IMR-90 (cell line): ENCODE measurements at regions not wholly inside any gene's neighbourhood (a gene's known extent, or its start where the extent isn't known, plus 50 kb on each side); places are given as distances from the start of the nearest gene placed in this dataset.

Source experiments
- ATAC-seq: fragments of 200-7000 bp; cut with Tn5 transposase; 2 replicates; pipeline ENCODE4 v1.9.1; 2020; ENCODE audit warnings: low read depth, mild to moderate bottlenecking, moderate library complexity
- BruUV-seq: library from RNA; stranded (reverse); fragments of 400-500 nt; replicated peaks from 2 replicates; lab custom pipeline; 2021; lab: Mats Ljungman, UMichigan
- CTCF ChIA-PET: fragments of 300-600 bp; formaldehyde crosslinking; extraction: SDS; loops from one replicate; lab custom pipeline; 2021; ENCODE audit warnings: antibody characterized with exemption; lab: Yijun Ruan, JAX
- POLR2A ChIA-PET: fragments of 300-600 bp; sonication (Branson Sonifier 250); formaldehyde crosslinking; loops from one replicate; lab custom pipeline; 2022; ENCODE audit warnings: antibody characterized with exemption; ENCODE audit not compliant: unreplicated experiment; lab: Charles Lee
- DNase-seq: peaks from one replicate; pipeline ENCODE4 v3.0.0; 2013
- H2AFZ ChIP-seq: replicated peaks from 2 replicates; pipeline ENCODE3; 2013; ENCODE audit warnings: low read length, mild to moderate bottlenecking; ENCODE audit not compliant: poor library complexity
- H2AK5ac ChIP-seq: 2 replicates; pipeline ENCODE4 v1.6.1; 2013; ENCODE audit warnings: low read depth, low read length, inconsistent platforms
- H2AK9ac ChIP-seq: replicated peaks from 2 replicates; pipeline ENCODE3; 2013; ENCODE audit warnings: mild to moderate bottlenecking, low read depth, low read length, moderate library complexity; ENCODE audit not compliant: poor library complexity
- H2BK120ac ChIP-seq: 2 replicates; pipeline ENCODE4 v1.6.1; 2013; ENCODE audit warnings: low read depth, low read length, inconsistent platforms
- H2BK15ac ChIP-seq: 3 replicates; pipeline ENCODE4 v1.6.1; 2013; ENCODE audit warnings: low read depth, low read length, inconsistent platforms
- H2BK20ac ChIP-seq: 2 replicates; pipeline ENCODE4 v1.6.1; 2013; ENCODE audit warnings: low read depth, mild to moderate bottlenecking, inconsistent platforms, low read length, moderate library complexity
- H2BK5ac ChIP-seq: 2 replicates; pipeline ENCODE4 v1.6.1; 2013; ENCODE audit warnings: mild to moderate bottlenecking, low read depth, low read length, inconsistent platforms; ENCODE audit not compliant: poor library complexity, severe bottlenecking
- H3K14ac ChIP-seq: replicated peaks from 2 replicates; pipeline ENCODE4 v1.6.1; 2013; ENCODE audit warnings: low read depth, low read length, inconsistent platforms
- H3K18ac ChIP-seq: 2 replicates; pipeline ENCODE4 v1.6.1; 2013; ENCODE audit warnings: low read depth, low read length, control low read depth
- H3K23ac ChIP-seq: 2 replicates; pipeline ENCODE4 v1.6.1; 2013; ENCODE audit warnings: low read depth, low read length, inconsistent platforms
- H3K27ac ChIP-seq: 2 replicates; pipeline ENCODE4 v1.5.1; 2013; ENCODE audit warnings: mild to moderate bottlenecking, control low read depth, low read length; ENCODE audit not compliant: insufficient read depth
- H3K27me3 ChIP-seq: 2 replicates; pipeline ENCODE4 v1.6.1; 2013; ENCODE audit warnings: low read length; ENCODE audit not compliant: control insufficient read depth, insufficient read depth
- H3K36me3 ChIP-seq: 2 replicates; pipeline ENCODE4 v1.6.1; 2013; ENCODE audit warnings: low read length, mixed read lengths; ENCODE audit not compliant: control insufficient read depth, insufficient read depth
- H3K4ac ChIP-seq: 2 replicates; pipeline ENCODE4 v1.6.1; 2013; ENCODE audit warnings: low read depth, low read length, inconsistent platforms
- H3K4me1 ChIP-seq: 2 replicates; pipeline ENCODE4 v1.6.1; 2013; ENCODE audit warnings: low read length, mixed read lengths; ENCODE audit not compliant: control insufficient read depth, insufficient read depth
- H3K4me2 ChIP-seq: 2 replicates; pipeline ENCODE4 v1.6.1; 2013; ENCODE audit warnings: low read depth, mild to moderate bottlenecking, control low read depth, low read length, moderate library complexity
- H3K4me3 ChIP-seq: 2 replicates; pipeline ENCODE4 v1.5.1; 2013; ENCODE audit warnings: low read depth, mild to moderate bottlenecking, control low read depth, low read length, moderate library complexity; ENCODE audit not compliant: insufficient read depth
- H3K56ac ChIP-seq: 2 replicates; pipeline ENCODE4 v1.6.1; 2013; ENCODE audit warnings: low read length, inconsistent platforms; ENCODE audit not compliant: insufficient read depth; ENCODE audit errors: extremely low read depth
- H3K79me1 ChIP-seq, 2 experiments: 2 replicates each; pipeline ENCODE4 v1.6.1; 2013; ENCODE audit warnings: low read length in 2 of 2, inconsistent platforms in 1 of 2, low read depth in 1 of 2
- H3K9ac ChIP-seq: 2 replicates; pipeline ENCODE4 v1.6.1; 2013; ENCODE audit warnings: low read depth, low read length, control low read depth
- H3K9me1 ChIP-seq: 2 replicates; pipeline ENCODE4 v1.6.1; 2013; ENCODE audit warnings: low read length, inconsistent platforms; ENCODE audit not compliant: insufficient read depth
- H3K9me3 ChIP-seq: 2 replicates; pipeline ENCODE4 v1.6.1; 2013; ENCODE audit warnings: low read length; ENCODE audit not compliant: control insufficient read depth, insufficient read depth
- H4K20me1 ChIP-seq: 2 replicates; pipeline ENCODE4 v1.6.1; 2013; ENCODE audit warnings: low read length, inconsistent platforms; ENCODE audit not compliant: insufficient read depth
- H4K5ac ChIP-seq: 2 replicates; pipeline ENCODE4 v1.6.1; 2013; ENCODE audit warnings: mild to moderate bottlenecking, low read depth, low read length, control low read depth
- H4K8ac ChIP-seq, 2 experiments: 2 replicates each; pipeline ENCODE4 v1.6.1; 2013; ENCODE audit warnings: low read depth in 2 of 2, low read length in 2 of 2, control low read depth in 1 of 2, inconsistent platforms in 1 of 2
- H4K91ac ChIP-seq: 2 replicates; pipeline ENCODE4 v1.6.1; 2013; ENCODE audit warnings: low read depth, low read length, inconsistent platforms; ENCODE audit not compliant: insufficient read depth
- CHD1 ChIP-seq: IDR thresholded peaks from 2 replicates; pipeline ENCODE4 v1.6.1; 2012; ENCODE audit warnings: low read depth, low read length, improper control_type of control experiment
- MAFK ChIP-seq: IDR thresholded peaks from 2 replicates; pipeline ENCODE4 v1.6.1; 2012; ENCODE audit warnings: low read depth, low read length, improper control_type of control experiment
- WGBS, 2 experiments: methylation state at CpG; one replicate each; pipeline versions ENCODE4 v1.1.5 to v1.1.7; 2013; ENCODE audit warnings: missing lambda C conversion rate in 2 of 2; ENCODE audit not compliant: insufficient read length in 1 of 2; ENCODE audit errors: extremely low coverage in 2 of 2; 5-methylcytosine and 5-hydroxymethylcytosine counted together
- dilution Hi-C: fragments of 300-500 bp; cut with HindIII; formaldehyde crosslinking; loops from one replicate; pipeline ENCODE4 v1.14.3; 2018; ENCODE audit warnings: low sequenced_read_pairs; ENCODE audit not compliant: unreplicated experiment
- in situ Hi-C: fragments of 300-500 bp; cut with MboI; formaldehyde crosslinking; loops from 3 replicates; pipeline ENCODE4 v1.14.3; 2019; ENCODE audit warnings: low sequenced_read_pairs, inconsistent platforms, mixed read lengths
- intact Hi-C: fragments of 100-400 bp; cut with micrococcal nuclease; formaldehyde crosslinking; loops from 2 replicates; pipeline ENCODE4 v1.10.0; 2022

- Histone ChIP-seq H2BK120ac (no peak overlapping the region), H3K9me3 (0 out of 2 replicates have a peak, but pooled peaks cover 2% of the 10 kb centered on the region), H4K20me1 (no peaks in the 10 kb centered on the region), H4K91ac (no peak overlapping the region), H3K27me3 (no peaks in the 10 kb centered on the region), H2AK5ac (no peak overlapping the region), H3K4me3 (no peak overlapping the region), H2BK20ac (no peak overlapping the region), H4K5ac (no peak overlapping the region), H2AK9ac (no peak overlapping the region), H2AFZ (no peak overlapping the region), H3K27ac (no peak overlapping the region), H3K36me3 (no peaks in the 10 kb centered on the region), H3K56ac (no peak overlapping the region), H3K79me1 (no peaks in the 10 kb centered on the region), H3K9me1 (no peaks in the 10 kb centered on the region), H3K23ac (no peak overlapping the region), H3K4ac (no peak overlapping the region), H3K4me1 (no peaks in the 10 kb centered on the region), H2BK15ac (no peak overlapping the region), H3K14ac (no peak overlapping the region), H3K4me2 (no peak overlapping the region), H3K9ac (no peak overlapping the region), H3K18ac (no peak overlapping the region), H2BK5ac (no peak overlapping the region), H4K8ac (no peak overlapping the region)
- CTCF ChIA-PET = no interaction called here
- WGBS, 2 experiments = 50% methylated on average over 1 of the region's 3 CpGs; no CpG with 5 or more reads in 1 of the 2 experiments
- TF ChIP-seq MAFK (peak; percentile 60), CHD1 (no peak)
- in situ Hi-C loops (no loop called here), intact Hi-C loops (no loop called here), dilution Hi-C loops (no loop called here)
- POLR2A ChIA-PET = no interaction called here
- DNase-seq (no peak), ATAC-seq (no peak)
- no TSS peak for BruUV-seq
These were observed 297.6 kb upstream of the CHRNA7 start for GRCh38 chr15:31732726-31733125.
